Fibroblast of the aortic adventitia (primary cell): ENCODE measurements at regions not wholly inside any gene's neighbourhood (a gene's known extent, or its start where the extent isn't known, plus 50 kb on each side); places are given as distances from the start of the nearest gene placed in this dataset.

Experiments
- DNase-seq: peaks from one replicate; pipeline ENCODE4 v3.0.0-alpha.2; 2010; ENCODE audit warnings: low read depth
- H3K4me3 ChIP-seq: 2 replicates; pipeline ENCODE4 v1.5.1; 2011; ENCODE audit warnings: low read depth, mild to moderate bottlenecking, control low read depth, low read length, moderate library complexity
- CTCF ChIP-seq: IDR thresholded peaks from 2 replicates; pipeline ENCODE4 v1.5.1; 2011; ENCODE audit warnings: mild to moderate bottlenecking, low read length, control low read depth, inconsistent platforms; ENCODE audit not compliant: insufficient read depth

GRCh38 chr5:12183003-12183402 is 278.8 kb upstream of the CTNND2 start:
- no peak overlapping the region for H3K4me3 ChIP-seq
- no peak for TF ChIP-seq CTCF
- DNase-seq: no peak

GRCh38 chr5:12177851-12178250 is 273.6 kb upstream of the CTNND2 start:
- no peak for TF ChIP-seq CTCF
- DNase-seq: no peak
- no peak overlapping the region for H3K4me3 ChIP-seq

- H3K4me3 ChIP-seq: no peak overlapping the region
- no peak for DNase-seq
- TF ChIP-seq CTCF: no peak
Measured at GRCh38 chr5:12177225-12177624, 273.0 kb upstream of the CTNND2 start.

GRCh38 chr5:12175914-12176585 is 271.8 kb upstream of the CTNND2 start:
- H3K4me3 ChIP-seq: no peak overlapping the region
- no peak for TF ChIP-seq CTCF
- no peak for DNase-seq

GRCh38 chr5:12174734-12175133 is 270.5 kb upstream of the CTNND2 start:
- H3K4me3 ChIP-seq: no peak overlapping the region
- TF ChIP-seq CTCF: no peak
- DNase-seq: no peak

GRCh38 chr5:12169536-12169935 is 265.3 kb upstream of the CTNND2 start:
- no peak overlapping the region for H3K4me3 ChIP-seq
- no peak for TF ChIP-seq CTCF
- DNase-seq: no peak

GRCh38 chr5:12162863-12163262 is 258.6 kb upstream of the CTNND2 start:
- no peak overlapping the region for H3K4me3 ChIP-seq
- DNase-seq: no peak
- TF ChIP-seq CTCF: no peak
